HG02798 (cell line): ENCODE measurements at regions not wholly inside any gene's neighbourhood (a gene's known extent, or its start where the extent isn't known, plus 50 kb on each side); places are given as distances from the start of the nearest gene placed in this dataset.
"Not testable (repeated sequence)": the region's sequence is repeated elsewhere in the genome, so short reads cannot be mapped to it uniquely, and the experiment has no call there.

Experiments used
- ATAC-seq: cut with Tn5 transposase; IDR thresholded peaks from one replicate; pipeline ENCODE4 v1.9.1; 2021; ENCODE audit warnings: mild to moderate bottlenecking; ENCODE audit not compliant: unreplicated experiment, poor library complexity

DNA sequence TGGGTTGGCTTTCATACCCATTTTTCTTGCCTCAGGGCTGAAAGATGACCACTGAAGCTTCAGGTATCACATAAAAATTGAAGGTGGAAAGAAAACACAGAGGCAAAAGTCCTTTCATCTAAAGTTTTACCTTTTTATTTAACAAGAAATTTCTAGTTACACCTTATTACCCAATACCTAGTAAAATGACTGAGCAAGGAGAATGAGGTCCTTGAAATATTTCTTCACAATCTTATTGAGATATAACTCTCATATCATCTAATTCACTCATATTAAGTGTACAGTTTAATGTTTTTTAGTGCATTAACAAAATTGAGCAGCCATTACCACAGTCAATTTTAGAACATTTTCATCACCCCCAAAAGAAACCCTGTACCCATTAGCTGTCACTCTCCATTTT is 112.9 kb upstream of the ADTRP start:
- ATAC-seq, result no peak

DNA sequence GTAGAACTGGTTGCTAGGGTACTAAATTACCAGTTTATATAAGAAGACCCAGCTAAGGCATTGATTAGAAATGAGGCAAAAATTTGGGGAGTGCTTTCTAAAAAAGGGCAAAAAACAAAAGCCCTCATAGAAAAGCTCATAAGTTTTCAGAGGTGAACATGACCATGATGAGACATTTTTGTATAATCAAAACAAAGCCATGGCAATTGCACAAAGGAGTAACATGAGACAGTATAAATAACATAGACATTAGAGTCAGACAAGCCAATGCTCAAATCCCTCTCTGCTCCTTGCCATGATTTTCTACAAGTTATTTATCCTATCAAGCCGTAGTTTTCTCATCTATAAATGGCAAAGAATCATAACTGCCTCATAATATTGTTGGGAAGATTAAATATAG is 112.2 kb upstream of the ADTRP start:
- no peak for ATAC-seq

DNA sequence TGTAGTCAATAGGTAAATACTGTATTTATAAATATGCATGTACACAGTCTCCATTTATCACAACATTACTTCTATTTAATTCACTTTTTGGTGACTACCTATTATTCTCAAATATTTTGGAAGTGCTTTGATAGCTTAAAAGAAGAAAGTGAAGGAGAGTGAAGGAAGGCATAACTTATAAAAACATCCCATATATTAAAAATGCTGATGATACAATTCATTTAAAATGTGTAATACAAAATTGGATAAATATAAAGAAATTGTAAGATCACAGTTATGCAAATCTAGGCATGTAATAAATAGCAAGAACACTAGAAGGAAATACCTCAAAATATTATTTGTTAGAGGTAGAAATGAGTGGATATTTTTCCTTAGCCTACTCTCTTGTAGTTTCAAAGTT is 111.6 kb upstream of the ADTRP start:
- no peak for ATAC-seq

DNA sequence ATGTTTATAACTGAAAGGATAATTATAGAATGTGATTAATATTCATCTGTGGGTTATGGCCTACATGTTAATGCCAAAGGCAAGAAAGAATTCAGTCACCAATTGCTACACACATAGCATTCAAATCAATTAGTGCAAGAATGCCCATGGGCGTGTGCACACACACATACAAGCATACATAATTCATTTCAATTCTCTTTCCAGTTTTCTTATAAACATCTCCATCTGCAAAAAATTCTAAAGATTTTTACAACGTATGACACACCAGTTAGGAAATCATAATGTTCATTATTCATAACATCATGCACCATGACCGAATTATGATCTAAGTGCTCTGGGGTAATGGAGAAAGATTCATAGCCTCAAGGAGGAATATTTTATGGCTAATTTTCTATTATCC is 111.0 kb upstream of the ADTRP start:
- ATAC-seq, result no peak

GRCh38 chr6:11888727-11889126 is 110.1 kb upstream of the ADTRP start:
- no peak for ATAC-seq

DNA sequence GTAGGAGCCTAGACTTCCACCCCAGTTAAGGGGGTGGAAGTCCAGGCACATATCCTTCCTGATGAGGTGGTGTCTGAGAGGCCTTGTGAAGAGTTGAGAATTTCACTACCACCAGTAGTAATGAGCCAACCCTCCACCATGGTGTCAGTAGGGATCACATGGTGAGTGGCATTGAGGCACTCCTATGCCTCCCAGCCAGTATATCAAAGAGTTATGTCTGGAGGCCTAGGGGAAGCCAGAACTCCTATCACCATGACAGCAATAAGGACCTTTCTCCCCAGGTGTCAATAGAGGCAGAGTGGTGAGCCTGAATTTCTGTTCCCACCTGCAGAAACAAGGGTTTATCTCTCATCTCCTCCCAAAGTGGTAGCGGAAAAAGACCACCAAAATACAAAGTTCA is 106.6 kb upstream of the ADTRP start:
- no peak for ATAC-seq

GRCh38 chr6:11883471-11883870 is 104.9 kb upstream of the ADTRP start:
- ATAC-seq, result not testable (repeated sequence)

DNA sequence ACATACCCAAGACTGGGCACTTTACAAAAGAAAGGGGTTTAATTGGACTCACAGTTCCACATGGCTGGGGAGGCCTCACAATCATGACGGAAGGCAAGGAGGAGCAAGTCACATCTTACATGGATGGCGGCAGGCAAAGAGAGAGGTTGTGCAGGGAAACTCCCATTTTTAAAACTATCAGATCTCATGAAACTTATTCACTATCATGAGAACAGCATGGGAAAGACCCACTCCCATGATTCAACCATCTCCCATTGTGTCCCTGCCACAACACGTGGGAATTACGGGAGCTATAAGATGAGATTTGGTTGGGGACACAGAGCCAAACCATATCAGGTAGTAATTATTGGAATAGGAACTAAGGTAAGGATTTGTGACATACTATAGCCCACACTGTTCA is 101.6 kb upstream of the ADTRP start:
- not testable (repeated sequence) for ATAC-seq

- no peak for ATAC-seq
Measured at GRCh38 chr6:11878735-11879134, 100.1 kb upstream of the ADTRP start.

DNA sequence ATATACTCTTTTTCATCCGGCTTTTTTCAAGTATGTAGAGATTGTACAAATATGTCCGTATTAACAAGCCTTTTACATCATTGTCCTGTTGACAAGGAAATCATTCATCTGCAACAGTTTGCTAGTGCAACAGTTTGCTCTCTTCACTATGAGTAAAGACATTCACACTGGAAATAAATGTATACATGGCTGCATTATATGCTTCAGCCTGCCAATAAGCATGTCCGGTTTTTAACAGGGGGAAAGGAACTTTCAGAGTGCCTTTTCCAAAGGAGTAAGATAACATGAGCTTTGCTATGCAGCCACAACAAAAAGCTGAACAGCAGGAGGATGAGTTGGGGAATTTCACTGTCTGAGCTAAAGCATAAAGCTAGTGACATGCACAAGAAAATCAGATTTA is 99.4 kb upstream of the ADTRP start:
- no peak for ATAC-seq

DNA sequence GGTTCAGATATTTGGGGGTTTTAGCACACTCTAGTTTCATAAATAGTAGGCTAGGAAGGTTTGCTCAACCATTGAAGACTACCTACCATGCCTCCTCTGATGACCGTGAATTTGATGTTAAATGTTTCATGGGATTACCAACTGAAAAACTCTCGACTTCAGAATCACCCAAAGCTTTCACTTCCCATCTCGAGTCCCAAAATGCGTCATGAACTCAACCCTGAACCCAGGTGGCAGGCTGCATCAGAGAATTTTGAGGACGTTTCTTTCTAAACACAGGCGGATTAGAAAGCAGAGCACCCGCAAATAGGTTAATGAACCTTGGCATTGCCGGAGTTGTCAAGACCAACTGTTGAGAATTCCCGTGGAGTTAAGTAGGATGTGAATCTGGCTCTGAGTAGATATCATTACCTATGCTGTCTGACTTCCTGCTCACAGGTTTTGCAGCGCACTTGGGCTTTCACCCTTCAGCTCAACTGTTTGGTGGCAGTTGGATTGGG is 98.4 kb upstream of the ADTRP start:
- ATAC-seq, result peak; percentile 84

- no peak for ATAC-seq
Measured at GRCh38 chr6:11875325-11876109, 96.9 kb upstream of the ADTRP start.

DNA sequence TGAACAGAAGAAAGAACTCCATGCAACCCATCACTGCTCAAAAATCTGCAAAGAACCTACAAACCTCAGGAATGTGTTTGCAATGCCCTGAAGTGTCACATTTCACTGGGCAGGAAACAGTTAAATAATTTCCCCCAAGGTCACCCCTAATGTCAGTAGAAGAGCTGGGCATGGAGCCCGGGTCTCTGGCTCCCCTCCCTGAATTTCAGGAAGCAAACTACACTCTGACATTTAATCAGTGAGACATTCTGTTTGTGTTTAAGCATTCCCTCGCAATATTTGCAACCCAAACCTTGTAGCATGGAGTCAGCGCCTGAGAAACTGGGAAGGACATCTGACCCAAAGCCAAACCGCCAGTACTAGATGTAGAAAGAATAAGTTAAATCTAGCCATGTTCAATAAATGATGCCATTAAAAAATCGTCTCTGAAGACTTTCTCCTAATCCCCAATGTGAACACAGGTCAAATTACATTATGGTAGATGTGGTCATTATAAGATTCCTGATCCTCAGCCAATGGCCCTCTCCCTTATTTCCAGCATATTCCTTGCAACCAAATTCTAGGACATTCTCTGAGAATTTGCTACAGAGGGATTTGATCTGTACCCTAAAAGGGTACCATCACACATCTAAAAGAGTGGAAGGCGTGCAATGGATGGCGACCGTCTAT is 91.2 kb upstream of the ADTRP start:
- no peak for ATAC-seq

- no peak for ATAC-seq
Measured at GRCh38 chr6:11868392-11868791, 89.8 kb upstream of the ADTRP start.

- ATAC-seq, result no peak
Measured at GRCh38 chr6:11865680-11866300, 87.2 kb upstream of the ADTRP start.

DNA sequence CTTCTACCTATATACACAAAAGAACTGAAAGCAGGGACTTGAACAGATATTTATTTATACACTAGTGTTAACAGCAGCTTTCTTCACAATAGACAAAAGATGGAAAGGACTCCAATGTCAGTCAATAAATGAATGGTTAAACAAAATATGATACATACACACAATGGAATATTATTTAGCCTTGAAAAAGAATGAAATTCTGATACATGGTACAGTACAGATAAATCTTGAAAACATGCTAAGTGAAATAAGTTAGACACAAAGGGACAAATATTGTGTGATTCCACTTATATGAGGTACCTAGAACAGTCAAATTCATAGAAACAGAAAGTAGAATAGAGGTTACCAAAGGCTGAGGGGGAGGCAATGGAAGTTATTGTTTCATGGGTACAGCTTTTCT is 79.8 kb upstream of the ADTRP start:
- ATAC-seq, result no peak

- ATAC-seq, result no peak
Measured at GRCh38 chr6:11855743-11856142, 77.1 kb upstream of the ADTRP start.

DNA sequence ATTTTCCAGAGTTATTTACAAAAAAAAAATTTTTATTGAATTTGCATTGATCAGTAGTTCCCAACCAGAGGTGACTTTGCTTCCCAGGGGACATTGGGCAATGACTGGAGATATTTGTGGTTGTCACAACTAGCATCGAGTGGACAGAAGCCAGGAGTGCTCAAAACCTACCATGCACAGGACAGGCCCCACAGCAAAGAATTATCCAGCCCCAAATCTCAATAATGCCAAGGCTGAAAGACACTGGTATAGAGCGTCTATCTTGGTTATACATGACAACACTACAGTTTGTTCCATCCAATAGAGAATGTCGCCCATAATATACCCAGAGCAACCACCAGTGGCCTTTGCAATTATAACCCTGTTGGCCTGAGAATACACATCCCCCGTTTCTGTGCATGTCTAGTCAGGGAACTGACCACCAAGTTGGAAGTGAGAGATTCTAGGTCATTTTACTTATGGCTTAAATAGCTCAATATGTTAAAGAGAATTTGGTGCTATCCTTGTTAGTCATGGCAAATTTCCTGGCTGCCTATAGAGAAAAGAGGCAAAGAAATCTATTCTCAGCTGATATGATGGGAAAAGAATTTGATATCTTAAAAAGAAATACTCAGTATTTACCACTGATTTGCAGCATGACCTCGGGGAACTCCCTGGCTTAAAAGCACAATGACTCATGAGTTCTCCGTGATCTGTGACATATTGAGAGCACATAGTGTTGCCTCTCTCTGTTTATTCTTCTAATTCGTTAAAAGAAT is 76.0 kb upstream of the ADTRP start:
- peak; percentile 38 for ATAC-seq

DNA sequence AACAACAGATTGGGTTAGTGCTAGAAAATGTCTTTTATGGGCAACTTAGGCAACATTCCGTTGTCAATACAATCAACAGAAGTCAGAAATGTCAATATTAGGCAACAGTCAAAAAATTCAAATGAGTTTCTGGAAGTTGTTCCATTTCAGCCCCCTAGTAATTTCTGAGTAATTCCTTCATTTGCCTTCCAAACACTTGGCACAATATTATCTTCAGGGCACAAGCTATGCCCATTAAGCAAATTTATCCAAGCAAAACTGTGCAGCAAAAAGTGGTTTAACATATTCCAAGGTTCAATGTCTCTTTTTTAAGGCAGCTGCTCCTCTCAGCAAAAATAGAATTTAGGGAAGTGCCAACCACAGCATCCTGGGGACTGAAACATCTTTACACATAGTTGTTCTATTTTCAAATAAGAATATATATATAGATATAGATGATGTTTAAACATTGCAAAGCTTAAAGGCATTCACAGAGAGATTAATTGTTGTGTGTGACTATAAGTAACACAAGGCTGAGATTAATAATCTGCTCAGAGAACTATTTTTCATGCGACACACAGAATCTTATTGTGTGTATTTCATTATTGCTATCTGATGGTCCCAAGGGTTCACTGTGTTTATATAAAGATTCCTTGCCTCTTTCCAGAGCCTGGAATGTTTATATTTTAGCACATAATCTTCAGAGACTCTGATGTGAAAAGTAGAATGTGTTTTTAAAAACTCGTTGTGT is 75.2 kb upstream of the ADTRP start:
- ATAC-seq, result no peak

DNA sequence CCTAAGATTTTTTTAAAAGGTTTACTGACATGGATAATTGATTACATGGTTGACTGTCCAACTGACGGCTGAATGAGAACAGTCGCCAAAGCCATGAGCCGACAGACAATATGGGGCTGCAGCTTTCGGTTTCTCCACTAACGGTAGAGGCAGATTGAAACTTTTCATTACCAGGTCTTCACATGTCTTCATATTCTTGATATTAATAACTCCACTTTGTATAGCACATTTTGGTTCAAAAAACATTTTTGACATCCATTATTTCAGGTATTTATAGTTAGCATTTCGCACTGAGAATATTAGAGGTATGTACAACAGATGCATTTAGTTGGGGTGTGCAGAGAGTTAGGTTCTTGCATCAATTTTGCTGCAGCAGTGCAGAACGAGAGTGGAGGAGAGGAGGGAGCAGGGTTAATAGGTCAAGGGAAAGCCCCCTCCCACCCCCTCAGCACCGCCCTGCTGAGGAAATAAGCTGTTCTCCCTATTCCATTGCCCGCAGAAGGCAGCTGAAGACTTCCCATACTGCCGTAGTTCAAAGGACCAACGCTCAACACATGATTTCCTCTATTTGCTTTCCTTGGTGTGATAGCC is 73.6 kb upstream of the ADTRP start:
- ATAC-seq, result peak; percentile 68
